GM19239 (cell line): ENCODE measurements at regions not wholly inside any gene's neighbourhood (a gene's known extent, or its start where the extent isn't known, plus 50 kb on each side); places are given as distances from the start of the nearest gene placed in this dataset.

Experiments
- DNase-seq: peaks from one replicate; pipeline ENCODE4 v3.0.0; 2011; ENCODE audit warnings: low spot score; ENCODE audit not compliant: insufficient read length
- FAIRE-seq: peaks from 2 replicates; lab custom pipeline; 2011; peaks lifted over from hg19 to GRCh38; lab: Jason Lieb, UNC

DNA sequence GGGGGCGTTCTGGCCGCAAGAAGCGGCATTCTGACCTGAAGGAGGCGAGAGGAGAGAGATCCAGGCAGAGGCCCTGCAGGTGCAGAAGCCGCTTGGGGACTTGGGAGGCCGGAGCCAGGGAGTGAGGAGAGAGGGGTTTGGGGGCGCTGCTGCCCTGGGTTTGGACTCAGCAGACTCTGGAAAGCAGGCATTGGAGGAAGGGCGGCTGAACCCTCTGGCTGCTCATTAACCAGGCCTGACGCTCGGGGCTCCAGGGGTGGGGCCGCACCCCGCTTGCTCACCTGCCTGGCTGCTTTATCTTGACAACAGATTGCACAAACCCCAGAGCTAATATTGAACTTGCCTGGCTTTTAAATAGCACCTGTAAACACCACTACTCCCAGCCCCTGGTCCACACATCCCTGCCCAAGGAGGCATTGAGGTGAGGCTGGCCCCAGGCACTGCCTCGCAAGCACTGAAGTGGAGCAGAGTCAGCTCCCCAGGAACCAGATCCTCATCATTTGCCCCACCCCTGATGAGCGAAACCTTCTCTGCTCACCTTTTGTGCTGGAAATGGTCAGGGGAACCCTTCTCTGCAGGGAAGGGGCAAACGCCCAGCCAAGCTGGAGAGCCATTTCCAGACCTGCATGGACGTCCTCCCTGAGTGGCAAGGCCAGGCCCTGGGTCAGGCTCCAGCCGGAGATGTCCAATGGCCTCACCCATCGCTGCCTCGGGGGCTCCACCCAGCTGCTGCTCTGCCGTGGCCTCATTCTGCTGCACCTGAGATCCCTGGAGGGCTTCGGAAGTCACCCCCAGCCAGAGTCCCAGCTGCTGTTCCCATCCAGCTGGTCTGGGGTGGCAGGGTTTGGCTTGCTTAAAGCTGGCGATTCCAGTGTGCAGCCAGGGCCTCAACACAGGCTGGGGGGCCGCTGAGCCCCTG is 190.2 kb upstream of the GSE1 start:
- FAIRE-seq (no peak), DNase-seq (no peak)

DNA sequence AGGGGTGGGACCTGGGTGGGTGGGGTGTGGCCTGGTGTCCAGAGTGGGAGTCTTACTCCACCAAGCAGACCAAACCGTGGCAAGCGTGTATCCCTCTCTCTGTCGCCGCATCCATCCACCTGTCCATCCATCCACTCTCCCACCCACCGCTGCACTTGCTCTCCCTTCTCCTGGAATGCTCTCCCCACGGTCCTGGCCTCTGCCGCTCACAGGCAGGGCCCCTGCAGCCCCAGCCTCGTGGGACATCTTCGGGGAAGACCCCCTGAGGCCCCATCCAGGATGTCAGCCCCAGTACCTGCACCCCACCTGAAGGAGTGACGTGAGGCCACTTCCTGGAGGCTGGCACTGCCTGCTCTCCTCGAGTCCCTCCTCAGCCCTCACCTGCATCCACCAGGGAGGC is 189.5 kb upstream of the GSE1 start:
- no peak for DNase-seq
- no peak for FAIRE-seq

DNA sequence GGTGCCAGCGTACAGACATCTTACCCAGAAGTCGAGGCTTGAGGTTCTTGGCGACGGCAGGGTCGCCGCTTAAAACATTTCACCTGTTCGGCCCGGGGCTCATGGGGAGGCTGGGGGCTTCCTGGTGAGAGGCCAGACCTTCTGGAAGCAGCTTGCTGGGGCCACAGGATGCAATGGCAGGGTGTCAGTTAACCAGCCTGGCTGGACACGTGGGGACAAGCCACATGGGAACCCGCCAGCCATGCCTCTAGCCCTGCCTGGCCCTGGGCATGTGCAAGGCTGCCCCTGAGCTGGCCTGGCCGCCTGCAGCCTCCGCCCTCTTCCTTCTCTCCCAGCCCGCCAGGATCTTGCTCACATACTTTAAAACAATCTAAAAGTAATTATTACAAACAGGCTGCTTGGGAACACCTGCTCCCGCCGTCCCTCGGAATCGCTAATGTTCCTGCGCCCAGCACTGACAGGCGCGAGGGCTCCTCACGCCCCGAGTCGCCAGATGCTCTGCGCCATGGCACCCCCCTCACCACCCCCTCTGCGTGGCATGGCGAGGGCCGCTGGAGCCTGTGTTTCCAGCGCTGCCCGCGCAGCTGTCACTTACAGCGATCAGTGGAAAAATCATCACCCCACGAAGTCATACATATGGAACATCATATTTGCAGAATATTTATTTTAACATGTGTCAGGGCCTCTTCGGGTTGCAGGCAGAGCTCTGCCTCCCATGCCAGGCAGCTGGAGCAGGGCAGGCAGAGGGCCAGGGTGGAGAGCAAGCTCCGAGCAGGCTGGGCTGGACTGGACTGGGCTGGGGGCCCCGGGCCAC is 188.7 kb upstream of the GSE1 start:
- FAIRE-seq (no peak), DNase-seq (no peak)

DNA sequence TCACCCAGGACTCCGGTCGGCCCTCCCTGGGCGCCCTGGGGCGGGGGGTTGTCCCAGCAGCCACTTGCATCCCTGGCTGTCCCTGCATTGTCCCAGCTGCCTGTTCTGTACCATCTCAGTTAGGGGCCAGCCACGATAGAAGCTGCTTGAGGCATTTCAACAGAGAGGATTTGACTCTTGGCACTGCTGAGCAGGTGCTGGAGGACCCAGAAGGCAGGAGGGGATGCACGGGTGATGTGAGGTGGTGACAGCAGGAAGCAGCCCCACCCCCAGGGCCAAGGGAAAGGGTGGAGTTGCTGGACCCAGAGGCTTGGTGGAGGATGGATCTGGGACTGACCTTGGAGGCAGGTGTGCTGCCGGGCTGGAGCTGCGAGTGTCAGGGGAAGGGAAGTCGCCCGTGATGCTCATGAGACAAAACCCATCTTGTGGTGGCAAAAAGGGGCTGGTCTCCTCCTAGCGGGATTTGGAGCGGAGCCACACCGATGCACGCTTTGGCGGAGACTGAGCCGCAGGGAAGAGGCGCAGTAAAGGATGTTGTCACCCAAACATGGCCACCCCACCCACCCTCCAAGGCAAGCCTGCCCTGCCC is 188.0 kb upstream of the GSE1 start:
- no peak for FAIRE-seq

DNA sequence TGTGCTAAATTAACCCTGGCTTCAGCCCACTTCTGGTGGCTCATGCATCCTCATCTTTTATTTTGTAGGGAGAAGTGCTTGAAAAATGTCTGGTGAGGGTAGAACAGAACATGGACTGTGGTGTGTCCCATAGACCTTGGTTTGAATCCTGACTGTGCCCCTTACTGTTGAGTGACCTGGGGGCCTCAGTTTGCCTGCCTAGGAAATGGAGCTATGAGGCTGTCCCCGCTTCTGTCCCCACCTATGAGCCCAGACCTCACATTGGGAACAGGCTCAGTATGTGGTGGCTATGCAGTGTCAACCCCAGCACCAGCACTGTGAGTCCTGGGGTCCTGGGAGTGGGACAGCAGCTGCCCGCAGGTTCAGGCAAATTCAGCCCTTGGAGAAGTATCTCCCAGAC is 186.3 kb upstream of the GSE1 start:
- DNase-seq (no peak), FAIRE-seq (no peak)

More for the DNA sequence above, 188.0 kb upstream of the GSE1 start:
- DNase-seq, result no peak

DNA sequence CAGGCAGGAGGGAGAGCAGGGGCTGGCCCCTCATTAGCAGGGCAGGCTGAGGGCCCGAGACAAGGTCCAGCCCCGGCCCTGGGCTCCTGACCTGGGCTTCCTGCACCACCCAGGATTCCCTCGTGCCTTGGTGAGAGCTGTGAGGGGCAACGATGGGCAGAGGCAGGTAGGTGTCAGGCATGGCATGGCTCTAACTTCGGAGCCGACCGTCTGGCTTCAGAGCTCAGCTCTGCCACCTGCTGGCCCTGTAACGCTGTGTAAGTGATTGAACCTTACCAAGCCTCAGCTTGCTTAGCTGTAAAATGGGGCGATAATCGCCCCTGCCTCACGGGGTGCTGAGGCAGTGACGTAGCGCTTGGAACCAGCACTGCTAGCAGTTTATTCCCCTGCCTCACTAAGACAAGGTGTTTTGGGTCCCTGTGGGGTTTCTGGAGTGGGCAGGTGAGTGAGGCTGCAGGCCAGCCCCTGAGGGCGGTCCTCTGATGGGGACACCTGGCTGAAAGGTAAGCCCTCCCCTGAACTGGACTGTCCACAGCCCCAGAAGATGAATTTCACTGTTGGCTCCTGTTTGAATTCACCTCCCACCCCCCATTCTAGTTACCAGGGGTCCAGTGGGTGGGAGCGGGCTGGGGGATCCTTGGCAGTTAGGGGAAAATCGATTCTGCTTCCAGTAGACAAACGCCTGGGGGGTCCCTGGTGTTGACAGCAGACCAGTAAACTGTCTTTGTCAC is 184.8 kb upstream of the GSE1 start:
- FAIRE-seq (peak; percentile 8), DNase-seq (peak; percentile 66)

DNA sequence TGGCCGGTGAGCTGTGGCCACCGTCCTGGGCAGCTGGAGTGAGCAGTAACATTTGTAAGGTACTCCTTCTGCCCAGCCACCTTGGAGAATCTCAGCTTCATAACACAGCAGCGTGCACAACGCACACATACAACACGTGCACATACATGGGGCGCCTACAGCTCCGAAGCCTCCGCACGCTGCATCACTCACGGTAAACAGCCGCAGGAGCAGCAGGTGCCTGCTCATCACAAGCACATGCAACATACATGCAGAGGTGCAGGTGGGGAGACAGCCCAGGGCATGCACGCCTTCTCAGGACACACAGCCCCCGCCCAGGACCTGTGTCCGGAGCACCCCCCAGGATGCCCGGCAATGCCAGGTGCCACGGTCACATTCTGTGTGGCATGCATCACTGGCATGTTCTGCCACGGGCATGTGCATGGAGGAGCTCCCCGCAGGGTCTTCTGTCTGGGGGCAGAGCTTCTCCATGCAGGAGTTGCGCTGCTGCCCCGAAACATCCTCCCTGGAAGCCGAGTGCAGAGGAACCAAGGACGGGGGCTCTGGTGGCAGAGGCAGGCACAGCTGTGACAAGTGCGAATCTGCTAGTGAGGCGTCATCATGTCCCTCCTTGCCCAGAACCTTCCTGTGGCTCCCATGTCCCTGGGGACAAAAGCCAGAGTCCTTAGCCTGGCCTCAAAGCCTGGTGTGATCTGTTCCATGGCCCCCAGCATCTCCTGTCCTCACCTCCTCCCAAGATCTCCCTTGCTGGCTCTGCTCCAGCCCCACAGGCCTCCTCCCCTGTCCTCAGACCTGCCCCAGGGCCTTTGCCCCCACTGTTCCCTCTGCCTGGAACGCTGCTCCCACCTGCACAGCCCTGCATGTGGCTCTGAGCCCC is 184.0 kb upstream of the GSE1 start:
- FAIRE-seq (no peak), DNase-seq (no peak)

DNA sequence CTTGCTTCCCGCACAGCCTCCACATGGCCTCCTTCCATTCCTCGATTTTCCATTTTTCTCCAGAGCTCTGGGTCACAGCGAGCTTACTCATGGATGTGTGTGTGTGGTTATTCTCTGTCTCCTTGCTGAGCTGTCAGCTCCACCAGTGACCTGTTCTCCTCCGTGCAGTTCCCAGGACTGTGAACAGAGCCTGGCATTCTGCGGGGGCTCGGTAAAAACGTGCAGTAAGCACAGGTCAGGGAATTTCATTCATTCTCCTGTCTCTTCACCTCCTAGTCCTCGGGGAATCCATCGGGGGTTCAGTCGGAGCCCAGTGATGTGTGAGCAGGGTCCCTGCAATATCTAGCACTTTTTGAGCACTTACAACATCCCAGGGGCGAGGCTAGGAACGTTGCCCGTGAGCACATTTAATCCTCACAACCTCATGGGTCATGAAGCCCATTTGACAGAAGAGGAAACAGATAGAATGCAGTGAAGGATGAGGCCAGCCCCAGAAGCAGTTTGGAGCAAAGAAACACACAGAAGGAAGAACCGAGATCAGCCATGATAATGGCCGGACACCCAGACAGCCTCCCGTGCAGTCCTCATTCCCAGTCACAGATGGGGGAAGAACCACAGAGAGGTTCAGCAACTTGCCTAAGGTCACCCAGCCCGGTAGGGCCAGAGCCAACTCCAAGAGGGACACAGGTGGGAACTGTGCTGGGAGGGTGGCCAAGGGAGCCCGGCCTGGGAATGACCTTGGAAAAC is 183.2 kb upstream of the GSE1 start:
- FAIRE-seq (no peak), DNase-seq (no peak)

DNA sequence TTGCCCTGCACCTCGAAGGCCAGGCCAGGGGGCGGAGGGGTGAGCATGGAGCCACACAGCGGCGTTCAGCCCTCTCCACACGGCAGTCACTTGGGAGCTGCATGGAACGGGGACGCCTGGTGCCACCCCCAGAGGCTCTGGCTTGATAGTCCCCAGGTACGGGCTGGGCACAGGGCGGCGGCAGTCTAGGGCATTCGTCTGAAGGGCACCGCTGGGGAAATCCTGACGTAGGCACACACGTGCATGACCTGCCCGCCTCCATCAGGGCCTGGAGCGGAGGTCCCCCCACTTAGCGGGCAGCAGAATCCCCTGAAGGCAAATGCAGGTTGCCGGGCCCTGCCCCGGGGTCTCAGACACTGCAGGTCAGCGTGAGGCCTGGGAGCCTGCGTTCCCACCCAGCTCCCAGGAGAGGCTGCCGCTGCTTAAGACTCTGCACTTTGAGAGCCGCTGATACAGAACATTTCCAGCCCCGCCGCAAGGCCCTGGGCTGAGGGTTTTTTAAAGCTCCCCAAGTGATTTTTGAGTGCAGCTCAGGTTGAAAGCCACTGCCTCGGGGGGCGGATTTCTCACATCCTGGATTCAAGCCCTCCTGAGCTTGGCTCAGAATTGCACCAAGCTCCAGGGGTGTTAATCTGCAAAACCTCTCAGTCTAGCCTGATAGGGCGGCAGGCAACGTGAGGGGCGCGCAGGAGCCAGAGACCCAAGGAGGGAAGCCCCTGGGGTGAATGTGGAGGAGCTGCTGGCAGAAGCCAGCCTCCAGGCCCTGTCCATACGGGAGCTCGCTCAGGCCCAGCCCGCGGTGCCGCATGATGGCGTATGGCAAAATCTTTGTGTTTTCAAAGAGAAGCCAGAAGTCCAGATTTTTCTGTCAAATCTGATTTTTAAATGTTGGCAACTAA is 182.3 kb upstream of the GSE1 start:
- DNase-seq (no peak), FAIRE-seq (no peak)

DNA sequence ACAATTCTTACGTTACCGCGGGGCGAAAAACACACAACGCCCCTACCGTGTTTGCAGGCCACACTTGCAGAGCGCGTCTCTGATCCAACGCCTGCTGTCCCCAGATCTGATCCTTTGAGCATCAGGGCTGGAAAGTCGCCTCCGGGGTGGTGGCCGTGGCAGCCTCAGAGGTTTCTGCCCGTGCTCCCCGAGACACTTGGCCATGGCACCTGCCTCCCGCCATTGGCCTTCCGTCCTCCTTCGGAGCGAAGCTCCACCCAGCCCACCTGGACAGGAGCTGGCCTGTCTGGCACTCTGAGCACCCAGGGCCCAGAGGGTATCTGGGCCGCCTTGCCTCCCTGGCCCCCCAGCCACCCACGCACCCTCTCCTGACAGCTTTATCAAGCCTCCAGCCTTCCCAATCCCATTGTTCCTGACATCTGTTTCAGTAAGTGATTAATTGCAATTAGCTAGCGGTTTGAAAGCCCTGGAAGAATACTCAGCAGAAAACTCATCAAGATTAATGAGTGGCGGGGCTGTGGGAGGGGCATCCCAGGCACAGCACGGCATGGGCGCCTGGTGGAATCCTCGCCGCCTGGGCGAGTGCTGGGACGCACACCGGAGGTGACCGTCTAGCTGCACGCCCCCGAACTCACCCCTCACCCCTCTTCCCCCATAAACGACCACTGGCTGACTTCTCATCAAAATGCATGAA is 181.5 kb upstream of the GSE1 start:
- FAIRE-seq, result no peak
- DNase-seq, result no peak

DNA sequence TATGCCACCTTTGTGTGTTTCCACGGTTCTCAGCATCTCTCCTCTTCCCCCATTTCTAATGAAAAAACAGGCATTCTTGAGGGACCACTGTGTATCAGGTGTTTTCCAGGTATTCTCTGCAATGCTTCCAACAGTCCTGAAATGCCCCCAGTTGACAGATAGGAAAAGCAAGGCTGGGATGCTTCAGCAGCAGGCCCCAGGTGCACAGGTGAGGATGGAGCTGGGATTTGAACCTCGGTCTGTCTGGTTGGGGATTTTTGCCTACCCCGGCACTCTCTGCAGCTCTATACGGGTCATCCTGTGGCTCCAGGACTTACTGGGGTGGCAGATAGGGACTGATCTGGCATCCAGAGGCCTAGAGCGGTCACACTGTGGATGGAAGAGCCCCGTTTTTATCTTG is 180.5 kb upstream of the GSE1 start:
- DNase-seq, result no peak
- no peak for FAIRE-seq

DNA sequence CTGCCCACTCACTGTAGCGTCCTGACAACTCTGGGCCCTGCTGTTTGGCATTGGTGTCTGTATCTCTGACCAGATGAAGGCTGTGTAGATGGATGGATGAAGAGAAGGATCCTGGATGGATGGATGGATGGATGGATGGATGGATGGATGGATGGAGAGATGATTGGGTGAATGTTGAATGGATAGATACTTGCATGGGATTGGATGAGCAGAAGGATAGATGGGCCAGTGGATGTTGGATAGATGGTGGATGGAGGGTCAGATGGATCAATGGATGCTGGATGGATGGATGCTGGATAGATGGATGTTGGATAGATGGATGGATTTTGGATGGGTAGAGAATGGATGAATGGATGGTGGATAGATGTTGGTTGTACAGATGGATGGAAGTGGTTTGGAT is 179.6 kb upstream of the GSE1 start:
- DNase-seq (no peak), FAIRE-seq (no peak)

DNA sequence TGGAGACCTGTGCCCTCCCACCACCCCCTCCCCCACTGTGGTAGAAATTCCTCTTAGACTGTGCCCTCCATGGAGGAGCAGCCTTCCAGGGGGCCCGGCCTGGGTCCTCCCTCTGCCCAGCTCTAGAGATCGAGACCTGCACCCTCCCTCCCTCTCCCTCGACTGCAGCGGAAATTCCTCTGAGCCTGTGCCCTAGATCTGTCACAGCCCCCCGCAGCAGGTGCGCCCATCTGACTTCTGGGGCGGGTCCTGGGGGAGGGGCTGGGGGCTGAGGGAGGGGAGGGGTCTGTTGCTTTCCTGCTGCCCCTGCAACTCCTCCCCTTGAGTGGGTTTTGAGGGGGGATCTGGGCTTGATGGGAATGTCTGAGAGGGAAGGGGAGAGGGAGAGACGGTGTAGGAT is 177.8 kb upstream of the GSE1 start:
- DNase-seq, result no peak
- FAIRE-seq, result no peak

DNA sequence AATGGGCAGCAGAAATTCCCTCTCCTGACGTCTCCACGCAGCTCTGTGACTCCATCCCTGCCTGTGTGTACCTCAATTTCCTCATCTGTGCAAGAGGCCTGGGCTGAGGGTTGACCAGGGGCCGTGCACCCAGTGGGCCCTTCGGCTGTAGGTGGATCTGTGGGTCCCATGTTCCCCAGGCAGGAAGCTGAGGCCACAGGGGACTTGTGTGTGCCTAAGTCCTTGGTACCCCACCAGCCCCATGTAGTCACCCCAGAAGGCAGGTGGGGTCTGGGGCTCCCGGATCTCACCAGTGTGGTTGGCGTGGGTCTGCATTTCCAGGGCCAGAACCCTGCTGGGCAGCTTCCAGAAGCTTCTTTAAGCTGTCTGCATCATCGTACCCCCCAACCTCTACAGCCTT is 177.4 kb upstream of the GSE1 start:
- no peak for FAIRE-seq

DNA sequence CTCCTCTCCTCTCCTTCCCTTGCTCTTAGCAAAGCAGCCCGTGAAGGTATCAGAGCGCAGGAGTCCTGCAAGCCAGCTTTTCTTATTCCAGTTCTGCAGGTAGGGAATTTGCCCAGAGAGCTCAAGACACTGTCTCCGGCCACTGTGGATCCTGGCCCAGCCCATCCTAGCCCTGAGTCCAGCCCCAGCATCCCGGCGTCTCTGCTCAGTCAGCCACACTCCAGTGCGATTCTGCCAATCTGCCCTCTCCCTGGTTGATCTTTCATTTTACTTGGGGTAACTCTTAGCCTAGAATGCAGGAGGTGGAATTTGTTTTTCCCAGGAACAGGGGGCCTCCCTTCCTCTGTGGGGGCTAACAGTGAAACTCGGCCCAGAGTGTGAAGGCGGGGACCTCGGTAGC is 176.9 kb upstream of the GSE1 start:
- DNase-seq (no peak), FAIRE-seq (no peak)

More for the DNA sequence above, 177.4 kb upstream of the GSE1 start:
- DNase-seq, result no peak

DNA sequence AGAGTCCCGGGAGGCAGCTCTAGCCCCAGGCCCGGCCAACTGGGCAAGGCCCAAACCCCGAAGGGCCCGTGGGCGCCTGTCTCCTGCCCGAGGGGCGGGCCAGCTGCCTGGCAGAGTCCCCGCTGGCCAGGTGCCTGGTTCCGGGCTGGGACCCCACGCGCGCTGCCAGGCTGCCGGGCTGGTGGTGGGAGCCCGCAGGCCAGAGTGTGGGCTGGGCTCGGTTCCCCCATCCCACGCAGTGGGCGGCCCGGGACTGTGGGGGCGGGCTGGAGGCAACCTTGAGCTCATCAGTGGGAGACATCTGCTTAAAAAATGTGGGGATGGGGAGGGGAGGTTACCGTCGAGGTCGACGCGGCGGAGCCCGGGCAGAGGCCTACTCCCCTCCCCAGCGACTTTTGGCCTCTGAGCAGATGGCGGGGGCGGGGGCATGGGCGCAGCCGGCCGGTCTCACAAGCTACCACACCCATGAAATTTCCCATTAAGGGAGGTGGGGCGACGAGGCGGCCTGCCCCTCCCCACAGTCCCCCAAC is 176.4 kb upstream of the GSE1 start:
- DNase-seq, result no peak
- FAIRE-seq, result no peak
